Upper lobe of left lung (tissue), 4 donors: ENCODE measurements at regions not wholly inside any gene's neighbourhood (a gene's known extent, or its start where the extent isn't known, plus 50 kb on each side); places are given as distances from the start of the nearest gene placed in this dataset.

Experiments
- CTCF ChIP-seq, 6 experiments: fragments of 450-650 bp in 4 of 6; fragments of 200-600 bp in 2 of 6; sonication (generic) in 2 of 6; IDR thresholded peaks; one replicate each; pipeline ENCODE4 v1.5.1; 2016 to 2019; ENCODE audit warnings: antibody characterized with exemption in 6 of 6
- EP300 ChIP-seq, 4 donors: sonication (generic); formaldehyde crosslinking; IDR thresholded peaks; one replicate each; pipeline ENCODE4 v1.5.1; 2017; ENCODE audit warnings: antibody characterized with exemption in 4 of 4, control low read depth in 2 of 4
- POLR2A ChIP-seq, 4 donors: fragments of 450-650 bp; IDR thresholded peaks; one replicate each; pipeline ENCODE4 v1.5.1; 2016 to 2017; ENCODE audit warnings: antibody characterized with exemption in 4 of 4, mild to moderate bottlenecking in 2 of 4
- POLR2AphosphoS5 ChIP-seq, 2 donors: sonication (generic); formaldehyde crosslinking; IDR thresholded peaks; one replicate each; pipeline ENCODE4 v1.5.1; 2017; ENCODE audit warnings: antibody characterized with exemption in 2 of 2

- TF ChIP-seq POLR2A (IDR thresholded peaks at IDR 0.05) (no peak), CTCF (IDR thresholded peaks at IDR 0.05) (no peak), EP300 (IDR thresholded peaks at IDR 0.05) (no peak), POLR2AphosphoS5 (IDR thresholded peaks at IDR 0.05) (no peak)
Measured at GRCh38 chr4:130542953-130543352, 1447.0 kb downstream of the C4orf33 start.
